K562 (cell line): ENCODE measurements at regions not wholly inside any gene's neighbourhood (a gene's known extent, or its start where the extent isn't known, plus 50 kb on each side); places are given as distances from the start of the nearest gene placed in this dataset.

Experiments used
- CGGBP1 ChIP-seq: fragments of 250-450 bp; sonication (Bioruptor Pico); IDR thresholded peaks from 2 replicates; pipeline ENCODE4 v1.9.0; 2021; ENCODE audit warnings: mild to moderate bottlenecking
- EZH2 ChIP-seq: IDR thresholded peaks from 2 replicates; pipeline ENCODE4 v1.6.1; 2012; ENCODE audit warnings: low read depth, mild to moderate bottlenecking, inconsistent platforms, low read length, borderline replicate concordance
- KDM4B ChIP-seq, 2 experiments: fragments of 450-650 bp in 1 of 2; sonication (generic) in 1 of 2; IDR thresholded peaks; 2 replicates each; pipeline ENCODE4 v1.6.1; 2016 to 2017; ENCODE audit warnings: borderline replicate concordance in 2 of 2, antibody characterized with exemption in 1 of 2, low read depth in 1 of 2, mild to moderate bottlenecking in 1 of 2
- LCOR ChIP-seq: sonication (generic); formaldehyde crosslinking; IDR thresholded peaks from 2 replicates; pipeline ENCODE4 v1.8.0; 2022; ENCODE audit warnings: mild to moderate bottlenecking, missing genetic modification reagents
- MAZ ChIP-seq, 2 experiments: fragments of 450-650 bp in 1 of 2; sonication (generic) in 1 of 2; formaldehyde crosslinking; IDR thresholded peaks in 1 of 2; conservative IDR thresholded peaks in 1 of 2; 2 replicates each; pipeline versions ENCODE4 v1.4.0 to v1.5.0; 2020; ENCODE audit warnings: mild to moderate bottlenecking in 1 of 2, missing genetic modification reagents in 1 of 2
- MTF1 ChIP-seq: fragments of 250-450 bp; sonication (Bioruptor Pico); IDR thresholded peaks from 2 replicates; pipeline ENCODE4 v1.9.0; 2021; ENCODE audit warnings: moderate library complexity, mild to moderate bottlenecking, inconsistent platforms, borderline replicate concordance
- NR2C1 ChIP-seq, 2 experiments: fragments of 450-650 bp; IDR thresholded peaks; 2 replicates each; pipeline ENCODE4 v1.6.1; 2017; ENCODE audit warnings: mild to moderate bottlenecking in 2 of 2, antibody characterized with exemption in 1 of 2, inconsistent platforms in 1 of 2, missing compliant biosample characterization in 1 of 2, missing genetic modification characterization in 1 of 2
- RAD21 ChIP-seq, 2 experiments: fragments of 250-450 bp in 1 of 2; fragments of 450-650 bp in 1 of 2; sonication (Bioruptor Pico) in 1 of 2; formaldehyde crosslinking in 1 of 2; IDR thresholded peaks in 1 of 2; conservative IDR thresholded peaks in 1 of 2; 2 replicates each; pipeline versions ENCODE4 v1.4.0 to v1.8.0; 2020 to 2022; ENCODE audit warnings: mild to moderate bottlenecking in 2 of 2, moderate library complexity in 1 of 2
- STAT5B ChIP-seq: fragments of 250-450 bp; sonication (Bioruptor Pico); IDR thresholded peaks from 2 replicates; pipeline ENCODE4 v1.8.0; 2021; ENCODE audit warnings: mild to moderate bottlenecking, inconsistent platforms
- TFE3 ChIP-seq: fragments of 450-650 bp; formaldehyde crosslinking; IDR thresholded peaks from 2 replicates; pipeline ENCODE4 v1.4.0; 2020; ENCODE audit warnings: mild to moderate bottlenecking, mixed read lengths
- ZBTB17 ChIP-seq: fragments of 450-650 bp; formaldehyde crosslinking; IDR thresholded peaks from 2 replicates; pipeline ENCODE4 v1.4.0; 2020; ENCODE audit warnings: mild to moderate bottlenecking
- ZNF449 ChIP-seq: fragments of 250-450 bp; sonication (Bioruptor Pico); IDR thresholded peaks from 2 replicates; pipeline ENCODE4 v1.8.0; 2022; ENCODE audit warnings: moderate library complexity, mild to moderate bottlenecking, inconsistent platforms
- ZNF57 ChIP-seq: fragments of 450-650 bp; formaldehyde crosslinking; IDR thresholded peaks from 2 replicates; pipeline ENCODE4 v1.4.0; 2020; ENCODE audit warnings: mild to moderate bottlenecking, moderate library complexity
- TF ChIP-seq, protein P1 (sequence below): sonication (generic); formaldehyde crosslinking; IDR thresholded peaks from 2 replicates; pipeline ENCODE4 v1.8.0; 2023; ENCODE audit warnings: missing genetic modification reagents, mild to moderate bottlenecking, borderline replicate concordance

GRCh38 chr10:21078410-21079329 is 181.6 kb upstream of the NEBL start (continued):
- peak; percentile 96 for TF ChIP-seq ZNF449 (CRISPR knock-in tag)
- peak; percentile 78; the same call in 1 of the 2 replicates for TF ChIP-seq ZBTB17
- TF ChIP-seq ZNF57 (CRISPR knock-in tag): 0 out of 2 replicates have a peak, but pooled peaks have one; percentile 31
- TF ChIP-seq RAD21 (CRISPR knock-in tag; conservative IDR thresholded peaks at IDR 0.05 in 1 of 2, IDR thresholded peaks at IDR 0.05 in 1 of 2): peak; percentile 93 to 96
- TF ChIP-seq KDM4B (IDR thresholded peaks at IDR 0.05; ENCODE audit: borderline replicate concordance in 2 of 2, low read depth in 1 of 2): no peak
- TF ChIP-seq, protein P1, sequence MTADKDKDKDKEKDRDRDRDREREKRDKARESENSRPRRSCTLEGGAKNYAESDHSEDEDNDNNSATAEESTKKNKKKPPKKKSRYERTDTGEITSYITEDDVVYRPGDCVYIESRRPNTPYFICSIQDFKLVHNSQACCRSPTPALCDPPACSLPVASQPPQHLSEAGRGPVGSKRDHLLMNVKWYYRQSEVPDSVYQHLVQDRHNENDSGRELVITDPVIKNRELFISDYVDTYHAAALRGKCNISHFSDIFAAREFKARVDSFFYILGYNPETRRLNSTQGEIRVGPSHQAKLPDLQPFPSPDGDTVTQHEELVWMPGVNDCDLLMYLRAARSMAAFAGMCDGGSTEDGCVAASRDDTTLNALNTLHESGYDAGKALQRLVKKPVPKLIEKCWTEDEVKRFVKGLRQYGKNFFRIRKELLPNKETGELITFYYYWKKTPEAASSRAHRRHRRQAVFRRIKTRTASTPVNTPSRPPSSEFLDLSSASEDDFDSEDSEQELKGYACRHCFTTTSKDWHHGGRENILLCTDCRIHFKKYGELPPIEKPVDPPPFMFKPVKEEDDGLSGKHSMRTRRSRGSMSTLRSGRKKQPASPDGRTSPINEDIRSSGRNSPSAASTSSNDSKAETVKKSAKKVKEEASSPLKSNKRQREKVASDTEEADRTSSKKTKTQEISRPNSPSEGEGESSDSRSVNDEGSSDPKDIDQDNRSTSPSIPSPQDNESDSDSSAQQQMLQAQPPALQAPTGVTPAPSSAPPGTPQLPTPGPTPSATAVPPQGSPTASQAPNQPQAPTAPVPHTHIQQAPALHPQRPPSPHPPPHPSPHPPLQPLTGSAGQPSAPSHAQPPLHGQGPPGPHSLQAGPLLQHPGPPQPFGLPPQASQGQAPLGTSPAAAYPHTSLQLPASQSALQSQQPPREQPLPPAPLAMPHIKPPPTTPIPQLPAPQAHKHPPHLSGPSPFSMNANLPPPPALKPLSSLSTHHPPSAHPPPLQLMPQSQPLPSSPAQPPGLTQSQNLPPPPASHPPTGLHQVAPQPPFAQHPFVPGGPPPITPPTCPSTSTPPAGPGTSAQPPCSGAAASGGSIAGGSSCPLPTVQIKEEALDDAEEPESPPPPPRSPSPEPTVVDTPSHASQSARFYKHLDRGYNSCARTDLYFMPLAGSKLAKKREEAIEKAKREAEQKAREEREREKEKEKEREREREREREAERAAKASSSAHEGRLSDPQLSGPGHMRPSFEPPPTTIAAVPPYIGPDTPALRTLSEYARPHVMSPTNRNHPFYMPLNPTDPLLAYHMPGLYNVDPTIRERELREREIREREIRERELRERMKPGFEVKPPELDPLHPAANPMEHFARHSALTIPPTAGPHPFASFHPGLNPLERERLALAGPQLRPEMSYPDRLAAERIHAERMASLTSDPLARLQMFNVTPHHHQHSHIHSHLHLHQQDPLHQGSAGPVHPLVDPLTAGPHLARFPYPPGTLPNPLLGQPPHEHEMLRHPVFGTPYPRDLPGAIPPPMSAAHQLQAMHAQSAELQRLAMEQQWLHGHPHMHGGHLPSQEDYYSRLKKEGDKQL: no peak
- 0 out of 2 replicates have a peak, but pooled peaks have one; percentile 77 for TF ChIP-seq STAT5B
- TF ChIP-seq TFE3 (CRISPR knock-in tag): peak; percentile 46; the same call in 1 of the 2 replicates
- TF ChIP-seq NR2C1 (IDR thresholded peaks at IDR 0.05): no peak
- TF ChIP-seq NR2C1 (tag; IDR thresholded peaks at IDR 0.05): peak; percentile 86
- TF ChIP-seq MTF1 (CRISPR knock-in tag): peak; percentile 87; the same call in 1 of the 2 replicates
- no peak for TF ChIP-seq EZH2
- no peak for TF ChIP-seq LCOR
- TF ChIP-seq MAZ (CRISPR knock-in tag; conservative IDR thresholded peaks at IDR 0.05 in 1 of 2, IDR thresholded peaks at IDR 0.05 in 1 of 2): peak; percentile 61 to 75
- no peak for TF ChIP-seq CGGBP1 (CRISPR knock-in tag)
